Activated CD8-positive, alpha-beta T cell treated with anti-CD3 and anti-CD28 coated beads for 36 hours (primary cell): ENCODE measurements at regions not wholly inside any gene's neighbourhood (a gene's known extent, or its start where the extent isn't known, plus 50 kb on each side); places are given as distances from the start of the nearest gene placed in this dataset.

Experiments used
- ATAC-seq: fragments of 200-7000 bp; cut with Tn5 transposase; one replicate; pipeline ENCODE4 v1.10.0; 2021; ENCODE audit warnings: mild to moderate bottlenecking, moderate library complexity
- CTCF ChIA-PET: fragments of 350-600 bp; sonication (Branson Sonifier 250); formaldehyde crosslinking; loops from one replicate; lab custom pipeline; 2021; ENCODE audit warnings: antibody characterized with exemption; lab: Charles Lee
- POLR2A ChIA-PET: fragments of 350-600 bp; sonication (Branson Sonifier 250); formaldehyde crosslinking; loops from one replicate; lab custom pipeline; 2021; ENCODE audit warnings: antibody characterized with exemption; lab: Charles Lee
- DNase-seq: peaks from one replicate; pipeline ENCODE4 v3.0.0-alpha.2; 2020
- H3K27ac Mint-ChIP-seq: one replicate; pipeline ENCODE4 v1.8.0; 2021; ENCODE audit warnings: mild to moderate bottlenecking, mixed read lengths
- H3K27me3 Mint-ChIP-seq: one replicate; pipeline ENCODE4 v1.8.0; 2021; ENCODE audit warnings: mixed read lengths
- H3K36me3 Mint-ChIP-seq: one replicate; pipeline ENCODE4 v1.8.0; 2021; ENCODE audit warnings: low read depth, mixed read lengths
- H3K4me1 Mint-ChIP-seq: one replicate; pipeline ENCODE4 v1.8.0; 2021; ENCODE audit warnings: low read depth, mixed read lengths
- H3K4me3 Mint-ChIP-seq: one replicate; pipeline ENCODE4 v1.8.0; 2021; ENCODE audit warnings: mild to moderate bottlenecking, moderate library complexity, mixed read lengths
- H3K9me3 Mint-ChIP-seq: one replicate; pipeline ENCODE4 v1.8.0; 2021; ENCODE audit warnings: mixed read lengths
- intact Hi-C: fragments of 100-400 bp; cut with micrococcal nuclease; formaldehyde crosslinking; loops from one replicate; pipeline ENCODE4 v1.10.0; 2022
- TF ChIP-seq, protein P1 (sequence below): fragments of 200-600 bp; IDR thresholded peaks from one replicate; pipeline ENCODE4 v1.8.0; 2022; ENCODE audit warnings: antibody characterized with exemption, mild to moderate bottlenecking

DNA sequence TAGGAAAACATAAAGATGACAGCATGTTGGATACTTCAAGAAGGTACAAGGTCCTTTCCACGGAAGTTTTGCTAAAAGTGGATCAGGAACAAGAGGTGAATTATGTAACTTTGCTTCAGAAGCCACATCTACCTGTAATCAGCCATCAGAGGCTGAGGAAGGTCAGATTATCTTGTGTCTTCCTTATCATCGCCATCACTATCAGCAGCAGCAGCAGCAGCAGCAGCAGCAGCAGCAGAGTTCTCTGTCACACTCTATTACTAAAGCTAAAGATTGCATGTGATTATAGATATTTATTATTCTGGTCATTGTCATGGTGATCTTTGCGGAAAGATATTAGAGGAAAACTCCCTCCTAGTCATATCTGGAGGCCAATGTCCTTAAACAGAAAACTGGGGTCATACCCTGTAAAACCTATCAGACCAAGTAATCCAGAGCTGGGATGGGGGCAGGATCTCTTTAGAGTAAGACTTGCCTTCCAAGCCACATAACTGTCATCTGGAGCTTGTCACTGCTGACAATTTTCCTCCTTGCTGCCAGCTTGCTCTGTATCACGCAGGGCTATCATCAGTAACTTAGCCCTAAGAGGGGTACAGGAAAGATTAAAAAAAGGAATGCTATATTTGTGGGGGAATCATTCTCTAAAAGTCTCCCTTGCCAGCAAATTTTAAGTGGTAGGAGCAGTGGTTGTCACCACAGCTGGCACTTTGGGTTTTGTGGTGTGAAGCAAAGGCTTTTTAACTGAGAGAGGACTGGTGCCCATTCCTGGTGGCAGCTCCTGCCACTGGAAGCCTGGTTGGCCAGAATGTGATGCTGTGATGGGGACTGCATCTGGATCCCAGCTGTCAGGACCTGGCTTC, 130.9 kb upstream of the RASGRP1 start:
- intact Hi-C loops = no loop called here
- ChIA-PET POLR2A (interaction anchor here (0.6 to 4.6 kb wide), 9 partner anchors 7 to 241 kb away, joined by 3 to 44 read pairs (median 4); partner anchors contain the start of genes FAM98B and RASGRP1), CTCF (interaction anchor here (0.9 to 15.3 kb wide), 13 partner anchors 8 to 255 kb away, joined by 3 to 225 read pairs (median 12); partner anchors contain the start of genes FAM98B and RASGRP1)
- no peak for DNase-seq
- Mint-ChIP-seq H3K27ac (peak overlapping the region; percentile 84), H3K36me3 (no peaks in the 10 kb centered on the region), H3K4me1 (peaks cover 69% of the 10 kb centered on the region), H3K27me3 (no peaks in the 10 kb centered on the region), H3K4me3 (no peak overlapping the region), H3K9me3 (no peaks in the 10 kb centered on the region)
- ATAC-seq = no peak
- TF ChIP-seq, protein P1, sequence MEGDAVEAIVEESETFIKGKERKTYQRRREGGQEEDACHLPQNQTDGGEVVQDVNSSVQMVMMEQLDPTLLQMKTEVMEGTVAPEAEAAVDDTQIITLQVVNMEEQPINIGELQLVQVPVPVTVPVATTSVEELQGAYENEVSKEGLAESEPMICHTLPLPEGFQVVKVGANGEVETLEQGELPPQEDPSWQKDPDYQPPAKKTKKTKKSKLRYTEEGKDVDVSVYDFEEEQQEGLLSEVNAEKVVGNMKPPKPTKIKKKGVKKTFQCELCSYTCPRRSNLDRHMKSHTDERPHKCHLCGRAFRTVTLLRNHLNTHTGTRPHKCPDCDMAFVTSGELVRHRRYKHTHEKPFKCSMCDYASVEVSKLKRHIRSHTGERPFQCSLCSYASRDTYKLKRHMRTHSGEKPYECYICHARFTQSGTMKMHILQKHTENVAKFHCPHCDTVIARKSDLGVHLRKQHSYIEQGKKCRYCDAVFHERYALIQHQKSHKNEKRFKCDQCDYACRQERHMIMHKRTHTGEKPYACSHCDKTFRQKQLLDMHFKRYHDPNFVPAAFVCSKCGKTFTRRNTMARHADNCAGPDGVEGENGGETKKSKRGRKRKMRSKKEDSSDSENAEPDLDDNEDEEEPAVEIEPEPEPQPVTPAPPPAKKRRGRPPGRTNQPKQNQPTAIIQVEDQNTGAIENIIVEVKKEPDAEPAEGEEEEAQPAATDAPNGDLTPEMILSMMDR = no peak

DNA sequence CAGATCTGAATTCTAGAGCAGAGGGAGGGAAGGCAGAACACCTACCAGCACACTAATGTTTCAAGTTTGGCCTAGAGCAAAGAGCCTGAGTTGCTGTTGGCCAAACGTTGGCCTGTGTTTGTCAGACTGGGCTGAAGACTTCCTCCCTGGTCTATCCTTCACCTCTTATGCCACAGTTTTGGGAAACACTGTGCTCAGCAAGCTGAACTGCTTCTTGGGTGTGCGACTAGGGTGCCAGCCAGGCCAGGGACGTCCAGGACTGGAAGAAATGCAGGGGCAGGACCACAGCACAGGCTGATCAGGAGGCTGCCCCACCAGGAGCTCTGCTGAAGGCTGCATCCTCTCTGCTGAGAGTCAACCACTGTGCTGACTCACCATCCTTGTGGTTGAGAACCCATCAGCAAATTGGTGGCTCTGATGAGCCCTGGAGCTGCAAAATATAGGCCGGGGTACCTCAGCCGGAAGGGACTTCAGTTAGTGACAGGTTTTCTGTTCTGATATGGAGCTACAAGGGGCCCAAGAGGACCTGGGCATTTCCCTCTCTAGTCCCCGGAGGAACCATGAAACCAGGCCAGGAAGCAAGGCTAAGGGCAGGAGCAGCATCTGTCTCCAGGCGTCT, 131.6 kb upstream of the RASGRP1 start:
- Mint-ChIP-seq H3K36me3 (no peaks in the 10 kb centered on the region), H3K9me3 (no peaks in the 10 kb centered on the region), H3K4me3 (peak overlapping the region; percentile 26), H3K4me1 (peaks cover 62% of the 10 kb centered on the region), H3K27me3 (no peaks in the 10 kb centered on the region), H3K27ac (peak overlapping the region; percentile 84)
- ATAC-seq (peak; percentile 93), DNase-seq (peak; percentile 91)
- ChIA-PET CTCF (interaction anchor here (0.7 to 15.3 kb wide), 15 partner anchors 9 to 256 kb away, joined by 3 to 225 read pairs (median 5); partner anchors contain the start of genes FAM98B and RASGRP1), POLR2A (interaction anchor here (0.7 to 4.6 kb wide), 12 partner anchors 7 to 242 kb away, joined by 3 to 44 read pairs (median 4); partner anchors contain the start of genes FAM98B and RASGRP1)
- intact Hi-C loops = no loop called here
- TF ChIP-seq, protein P1 = no peak

DNA sequence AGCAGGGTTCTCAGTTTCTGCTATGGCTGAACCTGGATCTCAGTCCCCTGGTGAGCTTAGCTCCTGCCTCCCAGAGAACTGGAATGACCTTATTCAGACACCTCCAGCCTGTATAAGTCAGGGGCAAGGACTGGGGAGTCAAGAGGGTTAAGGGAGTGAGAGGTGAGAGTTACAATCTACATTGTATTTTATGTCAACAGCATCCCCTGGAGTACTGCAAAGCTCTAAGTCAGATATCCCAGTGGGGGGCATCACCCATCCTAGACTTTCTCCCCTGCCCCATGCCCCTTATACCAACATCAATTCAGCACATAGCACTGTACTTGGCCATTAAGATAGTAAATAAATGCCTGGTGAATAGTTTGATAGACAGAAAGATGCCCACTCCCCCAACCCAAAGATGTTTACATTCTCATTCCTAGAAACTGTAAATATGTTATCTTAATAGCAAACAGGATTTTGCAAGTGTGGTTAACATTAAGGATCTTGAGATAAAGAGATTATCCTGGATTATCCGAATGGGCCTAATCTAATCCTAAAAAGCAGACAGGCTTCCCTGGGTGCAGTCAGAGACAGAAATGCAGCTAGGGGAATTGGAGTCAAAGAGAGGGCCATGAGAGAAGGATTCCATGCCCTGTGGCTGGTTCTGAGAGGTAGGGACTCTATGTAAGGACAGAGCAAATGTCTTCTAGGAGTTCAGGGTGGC, 132.3 kb upstream of the RASGRP1 start:
- H3K4me1 Mint-ChIP-seq = peaks cover 57% of the 10 kb centered on the region
- H3K36me3 Mint-ChIP-seq = no peaks in the 10 kb centered on the region
- ChIA-PET CTCF (interaction anchor here (0.7 to 15.3 kb wide), 15 partner anchors 8 to 256 kb away, joined by 3 to 225 read pairs (median 5); partner anchors contain the start of genes FAM98B and RASGRP1), POLR2A (interaction anchor here (0.5 to 4.6 kb wide), 12 partner anchors 8 to 243 kb away, joined by 3 to 44 read pairs (median 4); partner anchors contain the start of genes FAM98B and RASGRP1)
- intact Hi-C loops = no loop called here
- H3K4me3 Mint-ChIP-seq = peak overlapping the region; percentile 26
- H3K27ac Mint-ChIP-seq = peak overlapping the region; percentile 84
- ATAC-seq = no peak
- TF ChIP-seq, protein P1 = no peak
- H3K27me3 Mint-ChIP-seq = no peaks in the 10 kb centered on the region
- no peaks in the 10 kb centered on the region for H3K9me3 Mint-ChIP-seq
- no peak for DNase-seq

DNA sequence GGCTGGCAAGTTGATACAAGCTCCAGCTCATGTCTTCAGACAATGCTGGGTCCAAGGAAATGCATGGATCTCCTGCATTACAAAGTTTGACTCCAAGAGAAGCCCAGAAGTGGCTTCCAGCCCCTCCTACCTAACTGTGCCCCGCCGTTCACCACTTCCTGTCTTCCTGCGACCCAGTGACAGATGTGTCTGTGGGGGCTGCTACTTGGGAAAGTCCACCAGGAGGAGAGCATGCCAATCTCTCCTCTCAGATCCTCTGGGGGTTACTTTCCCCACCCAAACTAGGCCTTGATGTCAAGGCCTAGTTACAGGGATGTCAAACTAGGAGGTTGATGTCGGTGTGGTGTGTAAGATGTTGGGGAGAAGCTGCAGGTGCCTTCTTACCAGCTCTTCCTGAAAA, 133.6 kb upstream of the RASGRP1 start:
- Mint-ChIP-seq H3K36me3 (no peaks in the 10 kb centered on the region), H3K27ac (peak overlapping the region; percentile 35), H3K9me3 (no peaks in the 10 kb centered on the region), H3K4me3 (no peak overlapping the region), H3K27me3 (no peaks in the 10 kb centered on the region), H3K4me1 (peaks cover 53% of the 10 kb centered on the region)
- ATAC-seq = no peak
- ChIA-PET CTCF (interaction anchor here (0.6 to 15.3 kb wide), 22 partner anchors 9 to 1084 kb away, joined by 3 to 225 read pairs (median 10); partner anchors contain the start of genes FAM98B, FSIP1 and RASGRP1), POLR2A (interaction anchor here (0.8 to 4.6 kb wide), 7 partner anchors 9 to 244 kb away, joined by 3 to 44 read pairs (median 12); partner anchors contain the start of genes FAM98B and RASGRP1)
- intact Hi-C loops = no loop called here
- peak; percentile 47 for DNase-seq
- TF ChIP-seq, protein P1 = no peak
